Keratinocyte (primary cell): ENCODE measurements at regions not wholly inside any gene's neighbourhood (a gene's known extent, or its start where the extent isn't known, plus 50 kb on each side); places are given as distances from the start of the nearest gene placed in this dataset.

ENCODE experiments used
- EZH2 ChIP-seq: IDR thresholded peaks from one replicate; pipeline ENCODE4 v1.6.1; 2012; ENCODE audit warnings: inconsistent platforms, mild to moderate bottlenecking, low read length, moderate library complexity
- TF ChIP-seq, protein P1 (sequence below), 3 experiments: IDR thresholded peaks in 1 of 3; conservative IDR thresholded peaks in 1 of 3; optimal IDR thresholded peaks in 1 of 3; 2 replicates in 2 of 3; 3 replicates in 1 of 3; pipeline versions ENCODE3 to v1.5.1; 2011; ENCODE audit warnings: low read length in 3 of 3, mild to moderate bottlenecking in 3 of 3, moderate library complexity in 2 of 3, control low read depth in 1 of 3, inconsistent platforms in 1 of 3; ENCODE audit not compliant: insufficient read depth in 2 of 3; ENCODE audit errors: extremely low read depth in 1 of 3

DNA sequence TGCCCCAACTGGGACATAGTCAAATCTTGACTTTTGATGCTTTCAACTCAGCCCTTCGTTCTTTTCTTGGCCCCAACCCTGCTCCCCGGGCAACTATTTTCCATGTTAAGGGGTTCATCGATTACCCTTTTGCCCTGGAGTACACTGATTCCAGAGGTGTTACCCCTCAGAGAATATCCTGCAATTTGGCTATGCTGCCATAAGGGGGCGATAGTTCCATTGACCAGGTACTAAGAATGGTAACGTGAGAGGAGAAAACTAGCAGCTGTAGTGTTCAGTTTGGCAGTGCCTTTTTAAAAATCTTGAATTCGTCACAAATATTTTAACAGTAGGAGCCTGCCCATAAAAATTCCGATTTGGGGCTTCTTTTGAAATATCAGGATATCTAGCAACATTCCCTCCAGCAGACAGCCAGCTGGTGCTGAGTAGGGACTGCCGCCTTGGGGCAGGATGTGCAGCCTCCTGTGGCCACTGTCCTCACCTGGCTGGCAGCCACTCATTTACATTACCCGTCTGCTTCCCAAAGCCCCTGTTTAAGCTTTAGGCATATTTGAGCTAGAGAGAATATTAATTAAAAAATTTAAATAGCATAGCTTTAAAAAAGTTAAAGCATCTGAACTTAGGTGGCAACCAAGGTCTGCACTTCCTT lies 146.3 kb upstream of the SKOR2 start:
- TF ChIP-seq, protein P1, sequence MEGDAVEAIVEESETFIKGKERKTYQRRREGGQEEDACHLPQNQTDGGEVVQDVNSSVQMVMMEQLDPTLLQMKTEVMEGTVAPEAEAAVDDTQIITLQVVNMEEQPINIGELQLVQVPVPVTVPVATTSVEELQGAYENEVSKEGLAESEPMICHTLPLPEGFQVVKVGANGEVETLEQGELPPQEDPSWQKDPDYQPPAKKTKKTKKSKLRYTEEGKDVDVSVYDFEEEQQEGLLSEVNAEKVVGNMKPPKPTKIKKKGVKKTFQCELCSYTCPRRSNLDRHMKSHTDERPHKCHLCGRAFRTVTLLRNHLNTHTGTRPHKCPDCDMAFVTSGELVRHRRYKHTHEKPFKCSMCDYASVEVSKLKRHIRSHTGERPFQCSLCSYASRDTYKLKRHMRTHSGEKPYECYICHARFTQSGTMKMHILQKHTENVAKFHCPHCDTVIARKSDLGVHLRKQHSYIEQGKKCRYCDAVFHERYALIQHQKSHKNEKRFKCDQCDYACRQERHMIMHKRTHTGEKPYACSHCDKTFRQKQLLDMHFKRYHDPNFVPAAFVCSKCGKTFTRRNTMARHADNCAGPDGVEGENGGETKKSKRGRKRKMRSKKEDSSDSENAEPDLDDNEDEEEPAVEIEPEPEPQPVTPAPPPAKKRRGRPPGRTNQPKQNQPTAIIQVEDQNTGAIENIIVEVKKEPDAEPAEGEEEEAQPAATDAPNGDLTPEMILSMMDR (optimal IDR thresholded peaks at IDR 0.05 in 1 of 3, IDR thresholded peaks at IDR 0.05 in 1 of 3, conservative IDR thresholded peaks at IDR 0.05 in 1 of 3; ENCODE audit: extremely low read depth in 1 of 3, insufficient read depth in 2 of 3, low read length in 3 of 3) = peak; percentile 17 to 36 (median 34)
- TF ChIP-seq EZH2 = no peak
